ENCODE measurements at regions not wholly inside any gene's neighbourhood (a gene's known extent, or its start where the extent isn't known, plus 50 kb on each side); places are given as distances from the start of the nearest gene placed in this dataset.

DNA sequence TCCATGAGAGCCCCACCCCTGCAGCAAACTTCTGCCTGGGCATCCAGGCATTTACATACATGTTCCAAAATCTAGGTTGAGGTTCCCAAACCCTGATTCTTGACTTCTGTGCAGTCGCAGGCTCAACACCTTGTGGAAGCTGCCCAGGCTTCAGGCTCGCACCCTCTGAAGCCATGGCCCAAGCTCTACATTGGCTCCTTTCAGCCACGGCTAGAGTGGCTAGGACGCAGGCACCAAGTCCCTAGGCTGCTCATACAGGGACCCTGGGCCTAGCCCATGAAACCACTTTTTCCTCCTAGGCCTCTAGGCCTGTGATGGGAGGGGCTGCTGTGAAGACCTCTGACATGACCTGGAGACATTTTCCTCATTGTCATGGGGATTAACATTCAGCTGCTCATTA is 172.8 kb upstream of the SATB1 start:
- peaks cover 3% of the 10 kb centered on the region for H3K36me3 Mint-ChIP-seq (ENCODE audit: insufficient read depth)
- H3K9me3 Mint-ChIP-seq = peaks cover 6% of the 10 kb centered on the region
- H3K4me1 Mint-ChIP-seq (ENCODE audit: low read depth) = no peaks in the 10 kb centered on the region
- DNase-seq = no peak
- no peaks in the 10 kb centered on the region for H3K27me3 Mint-ChIP-seq (ENCODE audit: low read depth)
- H3K4me3 Mint-ChIP-seq = no peak overlapping the region
- ATAC-seq = no peak

DNA sequence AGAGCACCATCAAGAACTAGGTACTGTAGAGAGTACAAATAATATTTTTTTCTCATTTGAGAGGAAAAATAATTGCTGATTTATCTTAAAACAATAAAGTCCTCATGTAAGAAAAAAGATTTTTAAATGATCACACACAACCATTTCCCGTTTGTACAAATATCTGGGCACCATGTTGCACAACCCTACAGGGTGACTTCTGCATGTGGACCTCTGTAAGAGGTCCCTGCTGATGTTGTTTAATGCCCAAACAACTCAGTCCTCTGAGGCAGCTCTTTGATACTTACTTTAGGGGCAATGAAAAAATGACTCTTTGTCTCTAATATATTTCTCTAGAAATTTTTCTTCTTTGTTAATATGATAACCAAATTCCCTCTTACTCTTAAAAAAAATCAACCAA is 168.1 kb upstream of the SATB1 start:
- DNase-seq (no peak), ATAC-seq (no peak)
- Mint-ChIP-seq H3K36me3 (ENCODE audit: insufficient read depth) (no peaks in the 10 kb centered on the region), H3K27me3 (ENCODE audit: low read depth) (no peaks in the 10 kb centered on the region), H3K4me3 (no peak overlapping the region), H3K9me3 (no peaks in the 10 kb centered on the region), H3K4me1 (ENCODE audit: low read depth) (no peaks in the 10 kb centered on the region)

DNA sequence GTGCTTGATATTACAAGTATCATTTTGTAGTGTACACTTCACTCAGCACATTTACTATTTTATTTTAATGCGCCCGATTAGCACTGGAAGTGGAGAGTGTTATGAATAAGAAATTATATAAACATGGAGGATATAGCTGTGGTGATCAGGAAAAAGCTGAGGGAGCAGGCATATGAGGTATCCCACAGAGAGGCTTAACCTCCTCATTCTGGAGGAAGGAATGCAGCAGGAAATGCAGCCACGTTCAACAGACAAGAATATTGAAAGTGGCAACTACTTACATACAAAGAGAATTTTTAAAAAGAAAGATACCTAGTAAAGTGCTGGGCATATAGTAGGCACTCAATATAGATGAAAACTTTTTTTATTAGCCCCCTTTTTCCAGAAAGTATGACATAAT is 166.0 kb upstream of the SATB1 start:
- no peak overlapping the region for H3K4me3 Mint-ChIP-seq
- no peaks in the 10 kb centered on the region for H3K36me3 Mint-ChIP-seq (ENCODE audit: insufficient read depth)
- no peak for ATAC-seq
- H3K4me1 Mint-ChIP-seq (ENCODE audit: low read depth) = no peaks in the 10 kb centered on the region
- no peak for DNase-seq
- H3K9me3 Mint-ChIP-seq = no peaks in the 10 kb centered on the region
- no peaks in the 10 kb centered on the region for H3K27me3 Mint-ChIP-seq (ENCODE audit: low read depth)

DNA sequence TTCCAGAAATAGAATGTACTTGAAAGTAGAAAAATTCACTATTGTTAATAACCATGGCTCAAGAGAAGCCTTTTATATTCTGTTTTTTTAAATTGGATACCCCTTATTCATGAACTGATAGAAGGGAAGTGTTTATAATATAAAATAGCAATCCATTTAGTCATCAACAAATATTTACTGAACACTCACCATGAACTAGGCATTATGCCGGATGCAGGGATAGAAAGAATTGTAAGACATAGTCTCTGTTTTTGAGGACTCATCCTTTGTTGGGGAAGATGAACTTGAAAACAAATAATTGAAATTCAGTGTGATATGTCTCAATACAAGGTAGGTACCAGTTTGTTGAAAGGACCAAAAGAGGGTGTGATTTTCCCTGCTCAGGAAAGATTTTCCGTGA is 160.9 kb upstream of the SATB1 start:
- Mint-ChIP-seq H3K4me3 (no peak overlapping the region), H3K4me1 (ENCODE audit: low read depth) (peaks cover 5% of the 10 kb centered on the region), H3K36me3 (ENCODE audit: insufficient read depth) (peaks cover 2% of the 10 kb centered on the region), H3K27me3 (ENCODE audit: low read depth) (no peaks in the 10 kb centered on the region), H3K9me3 (peaks cover 7% of the 10 kb centered on the region)
- DNase-seq (no peak), ATAC-seq (no peak)

DNA sequence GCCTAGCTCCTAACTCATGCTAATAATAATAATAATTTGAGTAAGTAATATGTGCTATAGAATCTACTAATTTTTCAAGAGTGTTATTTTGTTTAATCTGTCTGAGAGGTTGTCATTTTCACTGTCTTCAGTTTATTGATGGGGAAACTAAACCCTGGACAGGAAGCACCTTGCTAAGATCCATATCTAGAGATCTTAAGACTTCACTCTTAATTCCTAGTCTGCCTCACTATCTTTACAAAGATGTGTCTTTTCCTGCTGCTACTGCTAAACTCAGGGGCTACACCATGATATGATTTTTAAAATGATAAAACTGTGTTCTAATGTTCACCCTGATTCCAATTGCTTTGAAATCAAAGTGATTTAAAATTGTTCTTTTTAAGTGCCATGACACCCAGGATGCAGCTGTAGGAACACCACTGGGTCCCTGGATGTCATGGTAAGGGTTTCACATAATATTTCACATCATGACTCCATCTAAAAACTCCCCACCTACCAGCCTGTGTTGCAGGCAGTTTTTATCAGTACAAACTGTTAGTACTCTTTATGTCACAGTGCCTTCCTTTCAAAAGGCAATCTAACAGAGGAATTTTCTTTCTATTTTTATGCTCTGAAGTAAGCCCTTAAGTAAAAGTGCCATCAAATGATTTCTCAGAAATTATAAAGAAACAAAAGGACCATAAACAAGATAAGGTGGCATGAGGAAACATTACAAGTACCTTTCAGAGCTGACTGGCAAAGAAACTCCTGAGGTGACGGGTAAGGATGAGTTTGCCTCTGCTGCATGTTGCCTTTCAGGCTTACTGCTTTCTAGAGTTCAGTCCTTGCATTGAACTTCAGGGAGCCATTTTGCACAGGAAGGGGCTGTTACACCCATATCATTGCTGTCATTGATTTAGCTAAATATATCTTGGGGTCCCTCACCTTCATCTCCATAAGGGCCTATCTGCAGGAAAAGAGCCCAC is 160.1 kb upstream of the SATB1 start:
- no peaks in the 10 kb centered on the region for H3K27me3 Mint-ChIP-seq (ENCODE audit: low read depth)
- peaks cover 6% of the 10 kb centered on the region for H3K4me1 Mint-ChIP-seq (ENCODE audit: low read depth)
- H3K4me3 Mint-ChIP-seq = no peak overlapping the region
- peaks cover 7% of the 10 kb centered on the region for H3K9me3 Mint-ChIP-seq
- no peak for DNase-seq
- peaks cover 2% of the 10 kb centered on the region for H3K36me3 Mint-ChIP-seq (ENCODE audit: insufficient read depth)
- ATAC-seq = peak in 1 of 2 donors; percentile 37

DNA sequence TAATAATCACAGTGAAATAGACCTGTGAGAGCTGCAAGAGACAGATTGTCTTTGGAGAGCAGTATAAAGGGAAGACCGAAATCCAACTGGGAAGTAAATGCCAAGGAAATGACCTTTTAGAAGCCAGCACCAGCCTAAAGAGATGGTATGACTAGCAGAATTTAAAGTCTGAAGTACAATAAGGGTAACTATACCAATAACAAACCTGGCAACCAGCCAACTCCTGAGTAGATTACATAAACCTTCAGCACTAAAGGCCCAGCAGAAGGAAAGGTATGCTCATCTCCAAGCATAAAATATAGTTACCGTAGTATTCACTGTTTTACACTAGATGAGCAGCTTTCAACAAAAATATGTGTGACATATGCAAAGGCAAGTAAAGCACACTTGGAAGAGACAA is 155.1 kb upstream of the SATB1 start:
- Mint-ChIP-seq H3K9me3 (peaks cover 7% of the 10 kb centered on the region), H3K4me3 (no peak overlapping the region), H3K36me3 (ENCODE audit: insufficient read depth) (peaks cover 2% of the 10 kb centered on the region), H3K4me1 (ENCODE audit: low read depth) (peaks cover 16% of the 10 kb centered on the region), H3K27me3 (ENCODE audit: low read depth) (no peaks in the 10 kb centered on the region)
- DNase-seq = no peak
- no peak for ATAC-seq

DNA sequence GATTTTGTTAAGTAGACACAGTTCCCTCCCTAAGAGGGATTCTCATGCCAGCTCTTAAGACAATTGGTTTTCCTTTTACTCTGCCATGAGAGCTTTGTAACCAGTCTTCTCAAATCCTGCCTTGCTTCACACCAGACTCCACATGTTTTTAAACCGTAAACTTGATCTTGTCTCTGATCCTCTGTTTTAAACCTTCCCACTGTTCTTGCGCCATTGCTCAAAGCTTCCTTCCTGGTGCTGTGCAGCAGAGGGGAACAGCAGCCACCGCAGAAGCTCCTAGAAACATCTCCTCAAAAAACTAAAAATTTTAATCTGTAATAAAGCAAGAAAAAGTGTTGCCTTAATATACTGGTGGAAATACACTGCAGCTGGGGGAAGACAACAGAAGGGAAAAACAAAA is 154.5 kb upstream of the SATB1 start:
- DNase-seq = no peak
- ATAC-seq = no peak
- Mint-ChIP-seq H3K9me3 (peaks cover 7% of the 10 kb centered on the region), H3K36me3 (ENCODE audit: insufficient read depth) (peaks cover 2% of the 10 kb centered on the region), H3K4me3 (no peak overlapping the region), H3K27me3 (ENCODE audit: low read depth) (no peaks in the 10 kb centered on the region), H3K4me1 (ENCODE audit: low read depth) (peaks cover 13% of the 10 kb centered on the region)

DNA sequence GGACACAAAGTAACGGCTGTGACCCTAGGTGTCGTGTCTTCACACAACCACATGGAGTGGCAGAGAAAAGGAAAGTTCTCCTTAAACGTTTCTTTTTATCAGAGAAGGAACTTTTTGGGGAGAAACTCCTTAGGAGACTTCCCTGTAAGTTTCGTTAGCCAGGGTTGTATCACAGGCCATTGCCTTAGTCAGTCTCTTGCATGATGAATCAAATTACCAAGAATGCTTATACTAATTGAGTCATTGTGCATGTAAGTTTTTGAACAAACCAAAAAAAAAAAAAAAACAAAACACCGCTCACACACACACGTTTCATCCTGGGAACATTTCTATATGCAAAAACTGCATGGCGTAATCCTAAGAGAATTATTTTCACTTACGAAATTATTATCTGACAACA is 150.4 kb upstream of the SATB1 start:
- H3K36me3 Mint-ChIP-seq (ENCODE audit: insufficient read depth) = peaks cover 2% of the 10 kb centered on the region
- no peaks in the 10 kb centered on the region for H3K27me3 Mint-ChIP-seq (ENCODE audit: low read depth)
- peaks cover 17% of the 10 kb centered on the region for H3K4me1 Mint-ChIP-seq (ENCODE audit: low read depth)
- no peak overlapping the region for H3K4me3 Mint-ChIP-seq
- no peak for ATAC-seq
- H3K9me3 Mint-ChIP-seq = no peaks in the 10 kb centered on the region
- no peak for DNase-seq

DNA sequence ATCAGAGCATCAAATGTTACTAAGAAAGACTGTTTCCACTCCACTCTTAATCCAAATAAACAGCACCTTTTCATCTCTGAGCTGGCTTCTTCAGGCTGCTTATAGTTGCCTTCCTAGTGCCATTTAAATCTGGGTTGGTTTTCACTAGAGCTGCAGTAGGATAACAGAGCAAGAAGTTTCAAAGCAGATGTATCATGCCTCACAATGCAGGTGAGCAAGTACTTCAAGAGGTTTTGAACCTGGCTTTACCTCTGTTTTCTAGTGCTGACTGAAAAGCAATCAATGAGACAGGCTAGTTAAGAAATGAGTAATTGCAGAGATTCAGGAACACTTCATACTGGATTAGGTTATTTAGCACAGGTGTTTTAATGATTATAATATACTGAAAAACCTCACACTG is 147.7 kb upstream of the SATB1 start:
- Mint-ChIP-seq H3K36me3 (ENCODE audit: insufficient read depth) (peaks cover 2% of the 10 kb centered on the region), H3K9me3 (no peaks in the 10 kb centered on the region), H3K4me1 (ENCODE audit: low read depth) (peaks cover 8% of the 10 kb centered on the region), H3K27me3 (ENCODE audit: low read depth) (no peaks in the 10 kb centered on the region), H3K4me3 (no peak overlapping the region)
- ATAC-seq (peak in 1 of 2 donors; percentile 55), DNase-seq (no peak)

DNA sequence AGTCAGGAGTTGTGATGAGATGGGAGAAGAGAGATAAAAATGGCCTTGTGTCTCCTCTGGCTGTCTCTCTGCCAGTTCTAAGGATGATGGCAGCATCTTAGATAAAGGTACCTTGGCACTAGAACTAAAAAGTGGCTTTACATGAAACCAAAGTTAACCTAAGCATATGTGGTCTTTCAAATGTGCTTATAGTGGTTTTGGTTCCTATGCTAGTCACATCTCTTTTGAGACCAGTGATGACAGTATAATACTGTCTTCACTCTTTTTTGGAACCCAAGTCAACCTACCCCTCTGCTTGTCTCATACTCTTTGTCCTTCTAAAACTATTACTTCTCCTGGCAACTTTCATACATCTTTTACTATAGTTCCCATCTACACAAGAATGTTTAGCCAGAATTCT is 142.2 kb upstream of the SATB1 start:
- Mint-ChIP-seq H3K36me3 (ENCODE audit: insufficient read depth) (no peaks in the 10 kb centered on the region), H3K27me3 (ENCODE audit: low read depth) (no peaks in the 10 kb centered on the region), H3K9me3 (no peaks in the 10 kb centered on the region), H3K4me3 (no peak overlapping the region), H3K4me1 (ENCODE audit: low read depth) (peaks cover 7% of the 10 kb centered on the region)
- DNase-seq = no peak
- no peak for ATAC-seq

DNA sequence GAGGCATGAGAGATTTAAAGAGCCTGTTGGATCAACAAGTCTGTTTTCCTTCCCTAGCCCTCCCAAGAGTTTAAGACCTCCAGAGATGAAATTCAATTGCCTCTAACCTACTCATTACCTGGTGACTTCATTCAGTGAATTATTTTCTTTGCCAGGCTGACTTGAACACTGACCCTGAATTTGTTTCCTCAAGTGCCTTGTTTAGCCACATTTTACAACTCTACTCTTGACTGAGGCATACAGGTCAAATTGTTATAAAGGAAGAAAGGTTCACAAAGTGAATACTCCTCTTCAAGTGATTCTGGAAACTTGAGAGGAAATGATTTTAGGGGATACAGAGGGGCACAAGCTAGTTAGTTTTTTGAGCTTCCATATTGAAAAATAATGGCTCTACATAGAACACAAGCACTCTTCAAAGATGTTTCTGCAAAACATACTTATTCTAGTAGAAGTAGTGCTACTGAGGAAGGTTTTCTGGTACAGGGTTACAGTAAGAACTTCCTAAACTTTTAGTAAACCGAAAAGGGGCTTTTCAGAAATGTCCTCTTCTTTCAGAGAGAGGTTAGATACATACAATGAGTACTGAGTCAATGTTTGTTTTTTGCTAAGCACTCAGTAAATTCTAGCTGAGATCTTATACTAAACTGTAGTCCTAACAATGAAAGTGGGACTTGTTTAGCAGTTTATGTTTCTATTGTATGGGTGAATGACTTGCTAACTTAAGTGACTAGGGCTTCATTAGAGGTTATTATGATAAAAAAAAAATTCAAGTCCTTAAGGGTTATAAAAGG is 137.4 kb upstream of the SATB1 start:
- Mint-ChIP-seq H3K27me3 (ENCODE audit: low read depth) (no peaks in the 10 kb centered on the region), H3K9me3 (no peaks in the 10 kb centered on the region), H3K4me1 (ENCODE audit: low read depth) (peaks cover 42% of the 10 kb centered on the region), H3K36me3 (ENCODE audit: insufficient read depth) (no peaks in the 10 kb centered on the region), H3K4me3 (no peak overlapping the region)
- DNase-seq = no peak
- ATAC-seq = no peak

DNA sequence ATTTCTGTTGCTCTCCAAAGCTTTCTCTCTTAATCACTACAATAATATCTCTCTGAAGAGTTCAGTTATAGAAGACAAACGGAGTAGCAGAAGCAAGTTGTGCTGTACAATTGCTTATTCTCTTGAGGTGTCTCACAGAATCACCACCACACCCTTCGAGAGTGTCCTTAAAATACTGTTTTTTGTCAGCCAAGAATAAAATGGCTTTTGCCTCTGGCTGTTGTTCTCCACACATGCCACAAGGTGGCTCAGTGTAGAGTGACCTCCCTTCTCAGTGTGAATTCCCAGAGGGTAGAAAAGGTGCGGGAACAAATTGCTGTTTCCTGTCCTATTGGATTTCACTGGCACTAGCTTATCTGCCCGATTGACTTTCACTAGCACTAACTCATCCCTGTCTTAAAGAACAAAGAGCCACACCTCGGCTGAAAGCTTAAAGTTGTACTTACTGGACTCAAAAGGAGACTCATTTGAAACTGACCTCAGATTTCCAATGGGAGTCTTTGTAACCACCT is 134.2 kb upstream of the SATB1 start:
- Mint-ChIP-seq H3K36me3 (ENCODE audit: insufficient read depth) (peaks cover 2% of the 10 kb centered on the region), H3K4me1 (ENCODE audit: low read depth) (peaks cover 59% of the 10 kb centered on the region), H3K27me3 (ENCODE audit: low read depth) (no peaks in the 10 kb centered on the region), H3K4me3 (peak overlapping the region; percentile 10), H3K9me3 (no peaks in the 10 kb centered on the region)
- DNase-seq = peak; percentile 16
- ATAC-seq = peak; percentile 29 to 47

DNA sequence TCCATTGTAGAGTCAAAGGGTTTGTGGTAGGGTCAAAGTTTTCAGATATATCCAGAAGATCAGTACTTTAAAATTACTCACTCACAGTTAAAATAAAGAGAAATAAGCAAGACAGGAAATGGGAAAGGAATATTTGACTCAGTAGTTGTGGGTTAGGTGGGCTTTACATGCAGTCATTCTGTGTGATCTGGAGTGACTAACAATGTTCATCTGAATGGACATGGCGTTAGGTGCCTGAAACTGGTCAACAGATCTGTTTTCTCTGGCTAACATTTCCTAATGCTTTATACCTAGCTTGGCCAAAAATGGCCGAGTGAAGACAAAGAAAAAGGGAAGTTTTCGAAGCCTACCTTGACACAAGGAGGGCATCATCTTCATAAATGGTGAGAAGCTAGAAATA is 133.4 kb upstream of the SATB1 start:
- Mint-ChIP-seq H3K9me3 (no peaks in the 10 kb centered on the region), H3K4me3 (no peak overlapping the region), H3K36me3 (ENCODE audit: insufficient read depth) (peaks cover 2% of the 10 kb centered on the region), H3K27me3 (ENCODE audit: low read depth) (no peaks in the 10 kb centered on the region), H3K4me1 (ENCODE audit: low read depth) (peaks cover 59% of the 10 kb centered on the region)
- DNase-seq = no peak
- no peak for ATAC-seq

DNA sequence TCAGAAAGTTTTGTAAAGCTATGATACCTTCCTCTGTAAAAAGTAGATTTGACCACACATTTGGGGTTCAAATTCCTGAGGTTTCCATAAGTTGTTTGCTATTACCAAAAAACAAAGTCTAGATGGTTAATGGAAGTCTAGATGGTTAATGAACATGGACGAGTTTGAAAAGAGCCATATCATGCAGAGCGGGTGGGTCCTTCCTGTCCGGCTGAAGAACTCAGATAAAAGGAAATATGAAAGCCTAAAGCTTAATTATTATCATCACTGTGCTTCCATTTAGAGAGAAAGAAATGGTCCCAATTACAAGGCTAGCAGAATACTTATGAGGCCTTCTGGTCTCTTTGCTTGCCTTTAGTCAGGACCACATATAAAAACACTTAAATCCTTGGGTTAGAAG is 132.1 kb upstream of the SATB1 start:
- no peaks in the 10 kb centered on the region for H3K9me3 Mint-ChIP-seq
- H3K36me3 Mint-ChIP-seq (ENCODE audit: insufficient read depth) = peaks cover 2% of the 10 kb centered on the region
- no peak for DNase-seq
- no peak overlapping the region for H3K4me3 Mint-ChIP-seq
- no peaks in the 10 kb centered on the region for H3K27me3 Mint-ChIP-seq (ENCODE audit: low read depth)
- no peak for ATAC-seq
- peaks cover 59% of the 10 kb centered on the region for H3K4me1 Mint-ChIP-seq (ENCODE audit: low read depth)
